H1 (cell line): ENCODE measurements at regions not wholly inside any gene's neighbourhood (a gene's known extent, or its start where the extent isn't known, plus 50 kb on each side); places are given as distances from the start of the nearest gene placed in this dataset.
"Not testable (repeated sequence)": the region's sequence is repeated elsewhere in the genome, so short reads cannot be mapped to it uniquely, and the experiment has no call there.

Source experiments
- CTCF ChIP-seq, 3 experiments: IDR thresholded peaks; 1 replicate in 2 of 3; 2 replicates in 1 of 3; pipeline versions ENCODE4 v1.5.1 to v1.6.1; 2011; ENCODE audit warnings: low read length in 3 of 3, mild to moderate bottlenecking in 3 of 3, inconsistent platforms in 2 of 3, low read depth in 1 of 3, moderate library complexity in 1 of 3; ENCODE audit not compliant: insufficient read depth in 1 of 3; ENCODE audit errors: control extremely low read depth in 1 of 3
- NRF1 ChIP-seq: IDR thresholded peaks from 2 replicates; pipeline ENCODE4 v1.6.1; 2011; ENCODE audit warnings: mild to moderate bottlenecking, low read depth, low read length, improper control_type of control experiment
- POLR2AphosphoS5 ChIP-seq: IDR thresholded peaks from 2 replicates; pipeline ENCODE4 v1.6.1; 2011; ENCODE audit warnings: low read depth, low read length
- RNF2 ChIP-seq: fragments of 200-900, 300-1000 bp; sonication (generic); IDR thresholded peaks from 2 replicates; pipeline ENCODE4 v1.7.1; 2016; ENCODE audit warnings: borderline replicate concordance, low read depth, mild to moderate bottlenecking, antibody characterized with exemption, low read length; ENCODE audit not compliant: poor library complexity, severe bottlenecking; ENCODE audit errors: missing control alignments
- SIN3A ChIP-seq, 2 experiments: IDR thresholded peaks in 1 of 2; conservative IDR thresholded peaks in 1 of 2; 2 replicates each; pipeline ENCODE4 v1.6.1; 2011 to 2012; ENCODE audit warnings: low read length in 2 of 2, improper control_type of control experiment in 1 of 2, low read depth in 1 of 2, mild to moderate bottlenecking in 1 of 2

- not testable (repeated sequence) for TF ChIP-seq SIN3A (conservative IDR thresholded peaks at IDR 0.05 in 1 of 2, IDR thresholded peaks at IDR 0.05 in 1 of 2; ENCODE audit: low read depth in 1 of 2, low read length in 2 of 2); POLR2AphosphoS5; CTCF (IDR thresholded peaks at IDR 0.05; ENCODE audit: control extremely low read depth in 1 of 3, insufficient read depth in 1 of 3, low read depth in 1 of 3, low read length in 3 of 3); NRF1; RNF2
Measured at GRCh38 chr15:85200215-85200614, 180.2 kb upstream of the AKAP13 start.
